Activated naive CD4-positive, alpha-beta T cell treated with anti-CD3 and anti-CD28 coated beads, Interleukin-2, amount 10 ng/mL, durations not matched to agents 7 days and 5 days (primary cell): ENCODE measurements at regions not wholly inside any gene's neighbourhood (a gene's known extent, or its start where the extent isn't known, plus 50 kb on each side); places are given as distances from the start of the nearest gene placed in this dataset.

Experiments
- CTCF ChIA-PET: fragments of 350-600 bp; sonication (Branson Sonifier 250); formaldehyde crosslinking; loops from one replicate; lab custom pipeline; 2021; ENCODE audit warnings: antibody characterized with exemption; lab: Charles Lee
- DNase-seq: peaks from one replicate; pipeline ENCODE4 v3.0.0-alpha.2; 2020
- H3K27ac Mint-ChIP-seq: one replicate; pipeline ENCODE4 v1.8.0; 2021; ENCODE audit warnings: mild to moderate bottlenecking, moderate library complexity, mixed read lengths
- H3K27me3 Mint-ChIP-seq: one replicate; pipeline ENCODE4 v1.8.0; 2021; ENCODE audit warnings: mild to moderate bottlenecking, mixed read lengths
- H3K36me3 Mint-ChIP-seq: one replicate; pipeline ENCODE4 v1.8.0; 2021; ENCODE audit warnings: mixed read lengths
- H3K4me1 Mint-ChIP-seq: one replicate; pipeline ENCODE4 v1.8.0; 2021; ENCODE audit warnings: mixed read lengths
- H3K4me3 Mint-ChIP-seq: one replicate; pipeline ENCODE4 v1.8.0; 2021; ENCODE audit warnings: mild to moderate bottlenecking, moderate library complexity, mixed read lengths
- H3K9me3 Mint-ChIP-seq: one replicate; pipeline ENCODE4 v1.8.0; 2021; ENCODE audit warnings: mixed read lengths

DNA sequence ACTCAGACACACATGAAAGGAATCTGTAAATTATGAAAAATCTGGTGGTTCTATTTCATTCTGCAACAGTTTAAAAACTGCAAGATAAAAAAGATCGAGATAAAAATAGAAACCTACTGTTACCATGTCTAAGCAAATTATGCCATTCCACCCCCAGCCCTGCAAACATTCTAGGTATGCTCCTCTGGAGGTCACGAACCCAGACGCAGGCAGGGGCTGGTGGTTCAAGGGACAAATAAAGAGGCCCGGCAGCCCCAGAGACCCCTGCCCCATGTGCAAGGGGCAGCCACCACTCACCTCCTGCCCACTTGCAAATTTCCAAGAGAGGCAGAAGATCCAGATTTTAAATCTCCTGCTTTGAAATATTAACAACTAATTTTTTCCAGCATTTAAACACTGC is 210.5 kb downstream of the ANAPC1 start:
- H3K4me1 Mint-ChIP-seq = peaks cover under 1% of the 10 kb centered on the region
- no peak for DNase-seq
- H3K27me3 Mint-ChIP-seq = peaks cover 38% of the 10 kb centered on the region
- no peak overlapping the region for H3K27ac Mint-ChIP-seq
- CTCF ChIA-PET = no interaction called here
- H3K36me3 Mint-ChIP-seq = no peaks in the 10 kb centered on the region
- H3K4me3 Mint-ChIP-seq = no peak overlapping the region
- H3K9me3 Mint-ChIP-seq = no peaks in the 10 kb centered on the region

DNA sequence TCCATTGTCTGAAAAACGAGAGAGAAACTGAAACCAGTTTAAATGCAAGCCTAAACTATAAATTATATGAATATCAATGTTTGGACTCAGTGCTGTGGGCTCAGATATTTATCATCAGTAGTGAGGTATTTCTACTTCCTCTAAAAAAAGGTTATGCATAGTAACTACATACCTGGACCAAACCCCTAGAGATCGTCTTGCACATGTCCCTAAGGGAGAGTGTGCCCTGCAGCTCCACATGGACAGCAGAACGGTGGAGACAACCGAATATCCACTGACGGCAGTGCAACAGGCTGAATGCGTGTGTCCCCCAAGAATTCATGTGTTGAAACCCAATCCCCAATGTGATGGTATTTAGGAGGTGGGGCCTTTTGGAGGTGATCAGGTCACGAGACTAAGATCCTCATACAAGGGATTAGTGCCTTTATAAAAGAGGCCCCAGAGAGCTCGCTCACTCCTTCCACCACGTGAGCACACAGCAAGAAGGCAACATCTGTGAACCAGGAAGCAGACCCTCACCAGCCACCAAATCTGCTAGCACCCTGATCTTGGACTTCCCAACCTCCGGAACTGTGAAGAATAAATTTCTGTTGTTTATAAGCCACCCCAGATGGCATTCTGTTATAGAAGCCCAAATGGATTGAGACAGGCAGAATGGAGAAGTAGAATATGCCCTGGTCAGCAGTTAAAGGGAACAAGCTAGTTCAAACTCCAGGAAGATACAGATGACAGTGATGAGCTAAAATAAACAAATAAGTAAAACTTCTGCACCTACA is 208.4 kb downstream of the ANAPC1 start:
- Mint-ChIP-seq H3K27me3 (peaks cover 52% of the 10 kb centered on the region), H3K4me3 (no peak overlapping the region), H3K9me3 (no peaks in the 10 kb centered on the region), H3K36me3 (peaks cover 2% of the 10 kb centered on the region), H3K4me1 (peaks cover 4% of the 10 kb centered on the region), H3K27ac (no peak overlapping the region)
- CTCF ChIA-PET = no interaction called here
- DNase-seq = no peak

DNA sequence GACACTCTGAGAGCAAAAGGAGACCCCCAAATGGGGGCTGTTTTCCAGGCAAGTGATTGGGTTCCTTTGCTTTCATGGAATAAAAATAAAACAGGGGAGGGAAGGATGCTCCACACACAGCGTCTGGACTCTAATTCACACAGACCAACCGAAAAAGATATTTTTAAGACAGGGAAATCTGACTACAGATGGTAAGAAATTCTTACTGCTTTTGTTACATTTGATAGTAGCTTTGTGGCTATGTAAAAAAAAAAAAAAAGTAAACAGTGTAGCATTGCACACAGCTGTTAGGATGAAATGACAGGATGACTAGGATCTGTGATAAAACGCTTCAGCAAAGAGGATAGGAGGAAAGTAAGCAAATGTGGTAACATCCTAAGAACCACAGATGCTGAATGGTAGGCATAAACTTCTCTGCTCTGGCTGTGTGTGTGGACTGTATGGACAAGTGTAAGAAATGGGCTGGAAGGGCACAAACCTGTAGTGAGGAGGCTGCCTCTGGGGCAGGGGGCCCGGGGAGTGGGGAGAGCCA is 207.6 kb downstream of the ANAPC1 start:
- H3K4me3 Mint-ChIP-seq = no peak overlapping the region
- H3K4me1 Mint-ChIP-seq = peaks cover 4% of the 10 kb centered on the region
- no peaks in the 10 kb centered on the region for H3K9me3 Mint-ChIP-seq
- peaks cover 54% of the 10 kb centered on the region for H3K27me3 Mint-ChIP-seq
- peaks cover 2% of the 10 kb centered on the region for H3K36me3 Mint-ChIP-seq
- DNase-seq = no peak
- no peak overlapping the region for H3K27ac Mint-ChIP-seq
- CTCF ChIA-PET = interaction anchor here (0.9 to 1.1 kb wide), 2 partner anchors 9 to 16 kb away, joined by 3 read pairs; no protein-coding TSS in a partner anchor

DNA sequence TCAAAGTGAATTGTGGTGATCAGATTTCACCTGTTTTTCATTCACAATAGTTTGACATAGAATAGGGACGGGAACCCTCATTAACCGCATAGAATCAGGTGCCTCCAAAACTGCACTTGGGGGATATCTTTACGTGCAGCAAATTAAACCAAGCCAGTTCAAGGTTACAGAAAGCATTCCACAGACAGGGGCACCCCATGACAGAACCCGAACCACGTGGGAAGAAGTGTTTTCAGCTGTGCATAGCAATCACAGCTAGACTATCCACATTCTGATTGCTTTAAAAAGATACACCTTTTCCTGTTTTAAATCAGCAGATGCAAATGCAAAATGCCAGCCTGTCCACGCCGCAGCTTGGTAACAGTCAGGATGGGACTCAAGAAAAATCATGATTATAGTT is 205.8 kb downstream of the ANAPC1 start:
- peaks cover 4% of the 10 kb centered on the region for H3K4me1 Mint-ChIP-seq
- CTCF ChIA-PET = interaction anchor here (1.4 to 1.5 kb wide), 3 partner anchors 12 to 28 kb away, joined by 3 to 5 read pairs (median 4); no protein-coding TSS in a partner anchor
- H3K27me3 Mint-ChIP-seq = peaks cover 50% of the 10 kb centered on the region
- no peak overlapping the region for H3K4me3 Mint-ChIP-seq
- DNase-seq = no peak
- peaks cover 2% of the 10 kb centered on the region for H3K36me3 Mint-ChIP-seq
- no peak overlapping the region for H3K27ac Mint-ChIP-seq
- H3K9me3 Mint-ChIP-seq = no peaks in the 10 kb centered on the region

DNA sequence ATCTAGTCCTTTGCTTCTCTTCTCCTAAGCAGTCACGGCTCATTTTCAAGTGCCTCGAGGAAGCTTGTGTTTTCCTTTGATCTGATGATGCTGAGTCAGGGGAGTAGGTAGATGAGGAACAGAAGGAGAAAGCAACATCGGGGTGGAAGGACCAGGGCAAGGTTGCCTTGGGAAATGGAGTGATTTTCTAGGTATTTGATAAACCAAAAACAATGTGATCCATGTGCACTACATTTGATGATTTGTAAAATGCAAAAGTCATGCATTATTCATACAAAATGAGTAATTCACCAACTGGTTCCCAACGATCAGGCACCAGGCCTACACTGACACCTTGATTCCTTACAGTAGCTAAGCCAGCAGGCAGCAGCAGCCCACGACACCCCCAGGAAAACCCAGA is 205.3 kb downstream of the ANAPC1 start:
- CTCF ChIA-PET = interaction anchor here (1.4 to 1.5 kb wide), 2 partner anchors 12 to 22 kb away, joined by 3 to 4 read pairs; no protein-coding TSS in a partner anchor
- no peak overlapping the region for H3K27ac Mint-ChIP-seq
- peaks cover 55% of the 10 kb centered on the region for H3K27me3 Mint-ChIP-seq

DNA sequence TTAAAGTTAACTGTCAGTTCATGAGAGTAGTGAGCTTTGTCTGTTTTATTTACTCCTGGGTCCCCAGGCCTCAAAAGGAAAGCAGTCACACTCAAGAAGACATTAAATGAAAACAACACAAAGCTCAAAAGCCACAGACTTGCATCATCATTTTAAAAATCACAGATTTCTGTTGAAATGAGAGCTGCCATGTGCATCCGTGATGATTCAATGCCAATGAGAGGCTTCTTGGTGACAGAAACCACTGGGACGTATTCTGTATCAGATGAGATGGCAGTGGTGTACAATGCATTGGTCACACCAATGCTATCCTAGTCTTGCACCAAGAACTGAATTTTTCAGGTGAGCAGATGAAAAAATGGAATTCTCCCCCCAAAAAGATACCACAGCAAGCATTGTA is 204.8 kb downstream of the ANAPC1 start:
- Mint-ChIP-seq H3K27ac (no peak overlapping the region), H3K4me3 (no peak overlapping the region), H3K9me3 (no peaks in the 10 kb centered on the region), H3K36me3 (peaks cover 2% of the 10 kb centered on the region), H3K27me3 (peaks cover 60% of the 10 kb centered on the region), H3K4me1 (peaks cover 4% of the 10 kb centered on the region)
- DNase-seq = no peak
- CTCF ChIA-PET = interaction anchor here (1.4 kb wide), 1 partner anchor 22 kb away, joined by 4 read pairs; no protein-coding TSS in a partner anchor

More for the DNA sequence above, 205.3 kb downstream of the ANAPC1 start:
- Mint-ChIP-seq H3K4me1 (peaks cover 4% of the 10 kb centered on the region), H3K4me3 (no peak overlapping the region), H3K36me3 (peaks cover 2% of the 10 kb centered on the region), H3K9me3 (no peaks in the 10 kb centered on the region)
- DNase-seq = no peak

DNA sequence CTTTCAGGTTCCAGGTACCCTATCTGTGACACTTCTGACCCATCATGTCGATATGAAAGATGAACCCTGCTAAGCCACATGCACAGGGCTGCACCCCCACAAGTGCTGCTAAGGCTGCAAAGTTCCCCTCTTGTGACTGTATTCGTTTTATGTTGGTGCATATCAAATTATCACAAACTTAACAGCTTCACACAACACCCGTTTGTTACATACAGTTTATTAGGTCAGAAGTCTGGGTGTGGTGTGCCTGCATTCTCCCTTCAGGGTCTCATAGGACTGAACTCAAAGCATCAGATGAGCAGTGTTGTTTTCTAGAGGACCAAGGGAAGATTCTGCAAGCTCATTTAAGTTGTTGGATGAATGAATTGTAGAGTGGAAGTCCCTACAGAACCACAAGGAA is 199.4 kb downstream of the ANAPC1 start:
- no peaks in the 10 kb centered on the region for H3K36me3 Mint-ChIP-seq
- no peak overlapping the region for H3K27ac Mint-ChIP-seq
- DNase-seq = no peak
- H3K27me3 Mint-ChIP-seq = peaks cover 50% of the 10 kb centered on the region
- H3K4me3 Mint-ChIP-seq = no peak overlapping the region
- H3K9me3 Mint-ChIP-seq = no peaks in the 10 kb centered on the region
- CTCF ChIA-PET = no interaction called here
- H3K4me1 Mint-ChIP-seq = no peaks in the 10 kb centered on the region

DNA sequence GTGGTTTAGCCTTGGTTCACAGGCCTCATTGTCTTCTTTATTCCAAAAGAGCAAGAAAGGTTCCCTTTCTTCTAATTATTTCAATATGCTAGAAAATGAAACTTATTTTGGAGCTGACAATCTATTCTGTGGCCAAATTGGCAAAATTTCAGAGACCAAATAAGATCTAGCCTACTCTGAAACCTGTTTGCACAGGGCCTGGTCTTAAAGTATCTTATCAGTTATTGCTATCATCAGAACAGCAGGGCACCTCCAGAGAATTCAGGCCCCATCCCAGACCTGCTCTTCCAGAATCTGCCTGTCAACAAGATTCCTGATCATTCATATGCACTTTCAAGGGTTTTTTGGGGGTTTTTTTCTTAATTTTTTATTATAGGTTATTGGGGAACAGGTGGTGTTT is 198.7 kb downstream of the ANAPC1 start:
- H3K4me3 Mint-ChIP-seq = no peak overlapping the region
- CTCF ChIA-PET = no interaction called here
- H3K4me1 Mint-ChIP-seq = no peaks in the 10 kb centered on the region
- H3K36me3 Mint-ChIP-seq = no peaks in the 10 kb centered on the region
- peaks cover 44% of the 10 kb centered on the region for H3K27me3 Mint-ChIP-seq
- DNase-seq = no peak
- no peaks in the 10 kb centered on the region for H3K9me3 Mint-ChIP-seq
- H3K27ac Mint-ChIP-seq = no peak overlapping the region

DNA sequence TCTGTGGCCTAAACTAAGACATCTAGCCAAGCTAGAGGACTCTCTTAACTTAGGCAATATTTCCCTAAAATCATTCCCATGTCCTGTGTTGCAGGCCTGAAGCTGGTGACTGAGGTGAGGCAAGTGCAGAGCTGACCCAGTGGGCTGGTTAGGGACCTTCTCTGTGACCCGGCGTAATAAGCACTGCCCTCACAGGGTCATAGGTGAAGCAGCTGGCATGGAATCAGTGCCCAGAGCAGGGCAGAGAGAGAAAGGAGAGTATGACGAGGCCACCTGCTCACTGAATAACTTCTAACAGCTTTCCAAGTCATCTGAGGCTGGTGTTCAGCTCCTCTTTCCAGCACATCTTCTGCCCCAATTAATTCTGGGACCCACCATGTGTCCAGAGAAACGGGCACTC is 197.0 kb downstream of the ANAPC1 start:
- no peak for DNase-seq
- Mint-ChIP-seq H3K4me1 (no peaks in the 10 kb centered on the region), H3K9me3 (no peaks in the 10 kb centered on the region), H3K27me3 (peaks cover 51% of the 10 kb centered on the region), H3K4me3 (no peak overlapping the region), H3K27ac (no peak overlapping the region), H3K36me3 (no peaks in the 10 kb centered on the region)
- CTCF ChIA-PET = interaction anchor here (0.6 to 2.3 kb wide), 3 partner anchors 15 to 1104 kb away, joined by 3 to 8 read pairs (median 3); no protein-coding TSS in a partner anchor

DNA sequence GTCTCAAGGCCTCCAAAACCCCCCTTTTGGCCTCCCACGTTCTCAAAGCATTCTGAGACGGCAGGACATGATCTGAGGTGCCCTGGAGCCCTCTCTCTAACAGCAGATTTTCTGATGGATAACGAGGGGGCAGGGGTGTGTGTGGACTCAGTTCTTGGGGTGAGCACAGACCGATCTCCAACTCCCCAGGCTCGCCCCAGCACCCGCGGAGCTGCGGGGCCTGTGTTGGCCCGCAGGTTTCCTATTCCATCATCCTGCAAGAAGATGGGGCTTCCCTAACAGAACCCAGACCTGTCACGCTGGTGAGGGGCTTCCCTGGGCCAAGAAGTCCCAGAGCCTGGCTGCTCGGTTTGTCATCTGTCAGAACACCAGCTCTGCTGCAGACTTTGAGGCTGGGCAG is 196.1 kb downstream of the ANAPC1 start:
- Mint-ChIP-seq H3K27ac (no peak overlapping the region), H3K4me3 (no peak overlapping the region), H3K27me3 (peaks cover 52% of the 10 kb centered on the region), H3K9me3 (no peaks in the 10 kb centered on the region), H3K36me3 (no peaks in the 10 kb centered on the region), H3K4me1 (no peaks in the 10 kb centered on the region)
- no peak for DNase-seq
- CTCF ChIA-PET = interaction anchor here (2.3 kb wide), 1 partner anchor 14 kb away, joined by 8 read pairs; no protein-coding TSS in a partner anchor

DNA sequence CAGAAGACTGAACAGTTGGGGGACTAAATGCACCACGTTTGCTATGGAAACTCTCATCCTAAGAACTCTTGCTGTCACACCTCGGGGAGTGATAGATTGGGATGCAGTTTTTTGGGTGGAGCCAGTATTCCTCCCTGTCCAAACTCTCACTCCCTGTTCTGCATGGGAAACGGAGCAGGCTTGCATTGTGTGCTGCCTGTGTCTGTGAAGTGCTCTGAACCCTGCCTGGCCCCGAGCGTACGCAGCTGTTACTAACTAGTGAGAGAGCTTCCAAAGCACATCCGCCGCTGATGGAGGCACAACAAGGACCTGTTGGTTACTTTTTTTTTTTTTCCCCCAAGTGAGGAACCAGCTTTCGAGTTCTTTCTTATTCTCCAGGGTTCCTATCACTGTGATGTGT is 195.5 kb downstream of the ANAPC1 start:
- Mint-ChIP-seq H3K4me1 (no peaks in the 10 kb centered on the region), H3K27ac (no peak overlapping the region), H3K36me3 (no peaks in the 10 kb centered on the region), H3K9me3 (no peaks in the 10 kb centered on the region), H3K27me3 (peaks cover 47% of the 10 kb centered on the region), H3K4me3 (no peak overlapping the region)
- DNase-seq = no peak
- CTCF ChIA-PET = interaction anchor here (2.3 kb wide), 1 partner anchor 14 kb away, joined by 8 read pairs; no protein-coding TSS in a partner anchor

DNA sequence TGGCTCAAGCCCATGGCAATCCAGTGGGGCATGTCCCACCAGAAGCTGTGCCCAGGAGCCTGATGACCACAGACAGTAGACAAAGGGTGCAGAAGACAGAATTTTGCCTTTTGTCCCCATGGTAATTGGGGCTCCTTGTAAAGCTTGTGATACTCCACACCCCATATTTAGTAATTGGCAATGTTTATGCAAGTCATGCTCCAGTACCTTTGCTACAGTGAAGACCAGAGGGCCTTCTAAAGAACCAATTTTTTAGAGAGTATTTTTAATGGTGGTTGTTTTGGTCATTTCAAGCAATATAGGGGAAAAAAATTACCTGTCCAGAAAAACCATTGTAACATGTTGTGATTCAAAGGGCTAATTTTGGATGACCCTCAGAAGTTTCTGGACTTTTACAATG is 194.8 kb downstream of the ANAPC1 start:
- Mint-ChIP-seq H3K27ac (no peak overlapping the region), H3K27me3 (peaks cover 44% of the 10 kb centered on the region), H3K36me3 (peaks cover 1% of the 10 kb centered on the region), H3K4me1 (no peaks in the 10 kb centered on the region), H3K9me3 (no peaks in the 10 kb centered on the region), H3K4me3 (no peak overlapping the region)
- DNase-seq = no peak
- CTCF ChIA-PET = interaction anchor here (2.3 kb wide), 1 partner anchor 13 kb away, joined by 8 read pairs; no protein-coding TSS in a partner anchor

DNA sequence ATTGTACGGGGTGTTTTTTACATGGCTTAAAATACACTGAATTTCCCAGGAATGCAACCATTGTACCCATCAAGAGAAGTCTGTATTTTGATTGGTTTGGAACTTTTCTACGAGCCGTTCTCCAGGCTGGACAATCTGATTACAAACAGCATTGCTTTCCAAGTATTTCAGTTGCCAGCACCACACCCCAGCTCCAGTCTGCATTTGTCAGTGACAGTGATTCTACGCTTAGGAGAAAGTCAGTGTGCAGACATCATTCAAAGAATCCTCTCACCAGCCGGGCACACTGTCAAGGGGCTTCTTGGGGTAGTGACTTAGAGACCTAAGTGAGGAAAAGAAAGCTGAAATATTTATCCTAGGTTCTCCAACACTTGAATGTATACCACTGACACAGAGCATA is 194.1 kb downstream of the ANAPC1 start:
- no peaks in the 10 kb centered on the region for H3K9me3 Mint-ChIP-seq
- no peaks in the 10 kb centered on the region for H3K4me1 Mint-ChIP-seq
- no peak overlapping the region for H3K27ac Mint-ChIP-seq
- H3K4me3 Mint-ChIP-seq = no peak overlapping the region
- CTCF ChIA-PET = interaction anchor here (0.7 to 1.9 kb wide), 3 partner anchors 9 to 12 kb away, joined by 3 to 5 read pairs (median 5); no protein-coding TSS in a partner anchor
- DNase-seq = no peak
- peaks cover 47% of the 10 kb centered on the region for H3K27me3 Mint-ChIP-seq
- peaks cover 1% of the 10 kb centered on the region for H3K36me3 Mint-ChIP-seq

DNA sequence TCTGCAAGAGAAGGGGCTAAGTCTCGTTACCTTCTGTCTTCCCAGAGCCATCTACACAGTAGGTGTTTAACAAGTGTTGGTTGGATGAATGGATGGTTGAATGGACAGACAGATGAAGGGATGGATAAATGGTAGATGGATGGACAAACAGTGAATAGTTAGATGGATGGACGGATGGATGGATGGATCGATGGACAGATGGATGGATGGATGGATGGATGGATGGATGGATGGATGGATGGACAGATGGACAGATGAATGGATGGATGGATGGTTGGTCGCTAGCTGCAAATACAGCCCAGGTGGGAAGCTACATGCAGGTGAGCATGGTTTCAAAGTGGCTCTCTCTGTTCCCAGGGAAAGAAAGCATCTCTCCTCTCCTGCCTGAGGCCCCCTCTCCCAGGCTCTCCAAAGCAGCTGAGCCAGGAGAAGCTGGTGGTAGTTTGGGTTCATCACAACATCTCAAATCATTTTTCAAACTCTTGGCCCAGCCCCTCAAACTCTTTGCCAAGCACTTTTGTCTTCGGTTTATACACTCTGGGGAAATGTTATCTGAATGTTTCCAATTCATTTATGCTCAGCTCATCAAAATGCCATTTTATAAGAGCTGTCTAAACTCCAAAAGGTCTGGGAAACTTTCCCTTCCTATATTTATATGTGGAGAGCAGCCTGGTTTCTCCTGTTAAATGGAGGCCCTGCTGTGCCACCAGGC is 192.7 kb downstream of the ANAPC1 start:
- Mint-ChIP-seq H3K27ac (no peak overlapping the region), H3K4me3 (no peak overlapping the region), H3K9me3 (peaks cover 3% of the 10 kb centered on the region), H3K36me3 (peaks cover 1% of the 10 kb centered on the region), H3K4me1 (no peaks in the 10 kb centered on the region), H3K27me3 (peaks cover 54% of the 10 kb centered on the region)
- CTCF ChIA-PET = interaction anchor here (1.4 to 1.9 kb wide), 4 partner anchors 8 to 14 kb away, joined by 3 to 5 read pairs (median 4); no protein-coding TSS in a partner anchor
- no peak for DNase-seq
